ENCODE measurements at regions not wholly inside any gene's neighbourhood (a gene's known extent, or its start where the extent isn't known, plus 50 kb on each side); places are given as distances from the start of the nearest gene placed in this dataset.

- peak; percentile 34 for DNase-seq (ENCODE audit: low spot score)
Observed at GRCh38 chr16:87065446-87066132, 251.6 kb downstream of the C16orf95 start.

GRCh38 chr16:87066133-87067002, 250.8 kb downstream of the C16orf95 start:
- DNase-seq (ENCODE audit: low spot score), result peak; percentile 41

- peak; percentile 41 for DNase-seq (ENCODE audit: low spot score)
Observed at GRCh38 chr16:87067003-87067556, 250.1 kb downstream of the C16orf95 start.

GRCh38 chr16:87067836-87068761, 249.1 kb downstream of the C16orf95 start:
- peak; percentile 37 for DNase-seq (ENCODE audit: low spot score)

GRCh38 chr16:87068762-87069150, 248.4 kb downstream of the C16orf95 start:
- DNase-seq (ENCODE audit: low spot score), result no peak

DNA sequence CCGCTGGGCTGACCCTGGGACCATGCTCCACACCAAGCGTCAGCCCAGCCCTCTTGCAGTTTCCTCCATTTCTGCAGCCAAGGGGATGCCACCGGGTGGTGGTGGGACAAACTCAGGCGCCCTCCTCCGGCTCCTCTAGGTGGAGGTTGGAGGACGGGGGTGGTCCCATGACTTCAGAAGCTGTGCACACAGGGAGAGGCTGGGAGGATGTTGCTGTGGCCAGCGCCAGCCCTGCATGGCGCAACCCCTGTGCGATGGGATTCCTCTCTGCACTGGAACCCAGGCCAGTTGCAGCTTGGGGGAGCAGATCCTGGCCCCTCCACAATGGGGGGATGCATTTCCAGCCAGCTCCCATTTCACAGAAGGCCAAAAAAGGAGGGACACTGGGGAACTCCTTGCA, 246.5 kb downstream of the C16orf95 start:
- DNase-seq (ENCODE audit: low spot score), result no peak

DNA sequence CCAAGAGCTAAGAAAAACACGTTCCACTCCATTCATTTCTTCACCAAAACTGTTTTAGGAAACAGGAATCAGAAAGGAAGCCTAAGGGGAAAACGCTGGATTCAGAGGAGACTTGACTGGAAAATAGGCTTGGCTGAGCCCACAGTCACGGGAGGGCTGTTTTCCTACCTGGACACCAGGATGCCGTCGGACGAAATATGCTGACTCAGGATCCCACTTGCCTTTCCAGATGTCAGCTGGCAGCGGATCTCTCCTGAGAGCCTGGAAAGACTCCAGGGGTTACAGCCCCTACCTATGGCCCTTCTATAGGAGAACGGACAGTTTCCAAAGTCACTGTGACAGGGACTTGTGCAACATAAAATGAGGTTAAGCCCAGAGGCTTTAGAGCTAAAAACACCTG, 245.1 kb downstream of the C16orf95 start:
- peak; percentile 14 for DNase-seq (ENCODE audit: low spot score)

GRCh38 chr16:87074641-87075318, 242.4 kb downstream of the C16orf95 start:
- DNase-seq (ENCODE audit: low spot score), result no peak

DNA sequence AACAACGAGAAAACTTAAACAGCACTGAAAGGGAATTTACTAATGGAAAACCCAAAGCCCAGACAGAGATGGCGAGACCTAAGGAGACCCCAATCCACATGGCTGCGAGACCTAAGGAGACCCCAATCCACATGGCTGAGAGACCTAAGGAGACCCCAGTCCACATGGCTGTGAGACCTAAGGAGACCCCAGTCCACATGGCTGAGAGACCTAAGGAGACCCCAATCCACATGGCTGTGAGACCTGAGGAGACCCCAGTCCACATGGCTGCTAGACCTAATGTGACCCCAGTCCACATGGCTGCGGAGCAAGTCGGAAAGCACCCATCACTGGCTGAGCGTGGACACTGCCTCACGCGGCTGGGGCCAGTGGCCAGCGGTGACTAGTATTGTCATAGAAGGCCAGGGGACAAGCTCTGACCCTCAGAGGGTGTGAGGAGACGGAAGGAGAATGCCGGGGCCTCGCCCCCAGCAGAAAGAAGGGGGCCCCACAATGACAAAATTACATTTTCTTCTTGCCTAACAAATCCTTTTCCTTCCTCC, 241.8 kb downstream of the C16orf95 start:
- DNase-seq (ENCODE audit: low spot score), result no peak

GRCh38 chr16:87076331-87076949, 240.8 kb downstream of the C16orf95 start:
- no peak for DNase-seq (ENCODE audit: low spot score)

- DNase-seq (ENCODE audit: low spot score), result no peak
Observed at GRCh38 chr16:87076950-87077749, 240.0 kb downstream of the C16orf95 start.

DNA sequence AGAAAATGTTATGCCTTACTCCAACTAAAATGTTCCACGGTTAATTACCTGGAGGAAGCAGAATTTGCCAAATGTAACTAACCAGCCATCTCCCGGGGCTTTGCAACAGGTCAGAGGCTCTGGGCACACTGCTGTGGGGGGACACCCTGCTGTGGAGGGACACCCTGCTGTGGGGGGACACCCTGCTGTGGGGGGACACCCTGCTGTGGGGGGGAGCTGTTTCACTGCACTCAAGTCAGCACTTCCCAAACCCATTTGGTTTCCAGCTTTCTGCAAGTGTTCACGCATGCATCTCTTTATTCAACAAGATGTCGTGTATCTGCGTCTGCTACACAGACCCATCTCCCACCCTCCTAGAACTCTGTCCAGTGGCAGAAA, 239.5 kb downstream of the C16orf95 start:
- DNase-seq (ENCODE audit: low spot score), result no peak

GRCh38 chr16:87080571-87081167, 236.5 kb downstream of the C16orf95 start:
- no peak for DNase-seq (ENCODE audit: low spot score)

DNA sequence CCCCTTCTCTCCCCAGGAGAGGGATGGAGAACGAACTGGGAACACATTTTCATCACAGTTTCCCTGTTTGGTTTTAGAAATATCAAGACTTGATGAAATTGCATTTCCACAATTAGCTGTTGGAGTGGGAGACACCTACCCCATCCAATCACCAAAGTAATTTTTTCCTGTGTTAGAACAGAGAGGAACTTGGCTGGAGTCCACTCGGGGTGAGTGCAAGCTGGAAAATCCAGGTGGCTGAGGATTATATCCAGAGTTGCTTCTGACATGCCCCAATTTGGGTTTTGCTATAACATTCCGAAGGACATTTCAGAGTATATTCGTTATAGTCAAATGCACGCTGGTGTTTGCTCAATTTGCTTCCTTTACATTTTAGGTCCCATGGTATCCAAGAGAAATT, 231.8 kb downstream of the C16orf95 start:
- no peak for DNase-seq (ENCODE audit: low spot score)

DNA sequence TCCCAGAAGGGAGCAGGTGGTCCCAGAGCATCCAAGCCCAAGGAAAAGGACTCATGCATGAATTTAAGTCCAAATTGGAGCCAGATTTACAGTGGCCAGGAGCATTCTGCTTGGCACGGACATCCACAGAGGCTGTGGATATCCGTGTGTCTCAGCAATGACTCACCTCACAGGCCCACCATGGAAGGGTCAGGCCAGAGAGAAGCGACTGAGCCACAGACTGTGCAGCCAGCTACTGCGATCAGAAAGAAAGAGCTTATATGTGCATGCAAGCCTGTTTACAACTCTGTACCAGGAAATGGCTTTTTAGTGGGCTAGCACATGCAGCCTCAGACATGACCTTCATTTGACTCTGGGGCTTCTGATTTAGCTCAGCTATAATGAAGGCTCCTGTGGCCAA, 231.0 kb downstream of the C16orf95 start:
- no peak for DNase-seq (ENCODE audit: low spot score)

DNA sequence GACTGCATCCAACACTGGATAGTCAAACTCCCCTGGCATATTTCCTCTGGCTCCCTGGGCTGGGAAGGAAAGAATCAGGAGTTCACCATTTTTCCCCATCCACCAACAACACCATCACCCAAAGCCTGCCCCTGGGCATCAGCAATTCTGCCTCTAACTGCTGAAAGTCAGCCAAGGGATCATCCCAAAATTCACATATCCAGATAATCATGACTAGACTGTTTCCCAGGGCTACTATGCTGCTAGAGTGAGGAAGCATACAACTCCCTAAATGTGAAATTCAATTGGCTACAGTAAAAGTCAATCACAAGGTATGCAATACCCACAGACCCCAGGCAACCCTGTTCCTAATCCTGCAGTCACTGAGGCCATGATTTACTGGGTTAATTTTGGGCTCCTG, 230.6 kb downstream of the C16orf95 start:
- no peak for DNase-seq (ENCODE audit: low spot score)

- DNase-seq (ENCODE audit: low spot score), result no peak
Observed at GRCh38 chr16:87092958-87093357, 224.2 kb downstream of the C16orf95 start.

GRCh38 chr16:87093804-87094555, 223.2 kb downstream of the C16orf95 start:
- no peak for DNase-seq (ENCODE audit: low spot score)

GRCh38 chr16:87094556-87094865, 222.7 kb downstream of the C16orf95 start:
- DNase-seq (ENCODE audit: low spot score), result no peak
